H1 (cell line): ENCODE measurements at regions not wholly inside any gene's neighbourhood (a gene's known extent, or its start where the extent isn't known, plus 50 kb on each side); places are given as distances from the start of the nearest gene placed in this dataset.
A peak's percentile ranks its signal among the peaks of the same experiment; 100 is the strongest.

ENCODE experiments used
- CTCF ChIA-PET: fragments of 300-600 bp; sonication (Branson Sonifier 250); formaldehyde crosslinking; loops from one replicate; lab custom pipeline; 2021; ENCODE audit not compliant: partially characterized antibody; lab: Charles Lee
- POLR2A ChIA-PET: fragments of 300-600 bp; sonication (Branson Sonifier 250); formaldehyde crosslinking; loops from one replicate; lab custom pipeline; 2021; ENCODE audit warnings: inconsistent platforms; ENCODE audit not compliant: partially characterized antibody; lab: Charles Lee
- DNase-seq, 2 experiments: peaks; one replicate each; pipeline versions ENCODE4 v3.0.0 to v3.0.0-alpha.2; 2010 to 2022; ENCODE audit warnings: low spot score in 2 of 2, low read depth in 1 of 2, mixed read lengths in 1 of 2
- FAIRE-seq: peaks from 2 replicates; lab custom pipeline; 2011; peaks lifted over from hg19 to GRCh38; lab: Jason Lieb, UNC
- H2AFZ ChIP-seq: 2 replicates; pipeline ENCODE4 v1.8.1; 2012; ENCODE audit warnings: low read length, inconsistent platforms
- H2AK5ac ChIP-seq: 2 replicates; pipeline ENCODE4 v1.6.1; 2013; ENCODE audit warnings: low read depth, low read length
- H2BK120ac ChIP-seq: replicated peaks from 2 replicates; pipeline ENCODE3; 2013; ENCODE audit warnings: low read depth, low read length, inconsistent platforms
- H2BK12ac ChIP-seq: 2 replicates; pipeline ENCODE4 v1.6.1; 2013; ENCODE audit warnings: low read depth, low read length
- H2BK15ac ChIP-seq: 2 replicates; pipeline ENCODE4 v1.6.1; 2013; ENCODE audit warnings: low read length
- H2BK20ac ChIP-seq: 2 replicates; pipeline ENCODE4 v1.6.1; 2013; ENCODE audit warnings: low read length
- H2BK5ac ChIP-seq: 2 replicates; pipeline ENCODE4 v1.6.1; 2013; ENCODE audit warnings: low read depth, low read length
- H3K14ac ChIP-seq: 2 replicates; pipeline ENCODE4 v1.6.1; 2013; ENCODE audit warnings: inconsistent platforms; ENCODE audit not compliant: insufficient read length
- H3K18ac ChIP-seq: 2 replicates; pipeline ENCODE4 v1.6.1; 2013; ENCODE audit warnings: low read length; ENCODE audit errors: extremely low read depth
- H3K23ac ChIP-seq: 2 replicates; pipeline ENCODE4 v1.6.1; 2013; ENCODE audit warnings: inconsistent platforms; ENCODE audit not compliant: insufficient read length
- H3K23me2 ChIP-seq: 2 replicates; pipeline ENCODE4 v1.6.1; 2013; ENCODE audit warnings: low read depth, low read length
- H3K27ac ChIP-seq: 2 replicates; pipeline ENCODE4 v1.6.1; 2011; ENCODE audit warnings: low read depth, low read length, inconsistent platforms
- H3K27me3 ChIP-seq, 4 experiments: replicated peaks in 1 of 4; 1 replicate in 1 of 4; 2 replicates in 3 of 4; pipeline versions ENCODE4 v1.6.1 to v1.8.1; 2011 to 2013; ENCODE audit warnings: low read length in 3 of 4, mild to moderate bottlenecking in 3 of 4, inconsistent platforms in 2 of 4, mixed read lengths in 2 of 4, moderate library complexity in 1 of 4; ENCODE audit not compliant: control insufficient read depth in 3 of 4, insufficient read depth in 3 of 4; ENCODE audit errors: extremely low read depth in 1 of 4
- H3K36me3 ChIP-seq, 4 experiments: 2 replicates each; pipeline versions ENCODE4 v1.6.1 to v1.8.1; 2011 to 2013; ENCODE audit warnings: mild to moderate bottlenecking in 4 of 4, low read length in 3 of 4, moderate library complexity in 2 of 4, control low read depth in 1 of 4, inconsistent platforms in 1 of 4; ENCODE audit not compliant: insufficient read depth in 4 of 4, control insufficient read depth in 2 of 4
- H3K4ac ChIP-seq: replicated peaks from 2 replicates; pipeline ENCODE3; 2013; ENCODE audit warnings: low read length, low read depth, mixed read lengths, inconsistent platforms; ENCODE audit not compliant: insufficient read length
- H3K4me1 ChIP-seq, 4 experiments: replicated peaks in 1 of 4; 1 replicate in 1 of 4; 2 replicates in 3 of 4; pipeline versions ENCODE4 v1.6.1 to v1.8.1; 2011 to 2013; ENCODE audit warnings: low read length in 3 of 4, inconsistent platforms in 2 of 4, mixed read lengths in 1 of 4; ENCODE audit not compliant: insufficient read depth in 4 of 4, control insufficient read depth in 3 of 4
- H3K4me2 ChIP-seq, 2 experiments: 2 replicates each; pipeline versions ENCODE4 v1.6.1 to v1.8.1; 2011 to 2013; ENCODE audit warnings: low read depth in 2 of 2, low read length in 2 of 2, control low read depth in 1 of 2, inconsistent platforms in 1 of 2, mild to moderate bottlenecking in 1 of 2; ENCODE audit not compliant: insufficient read depth in 1 of 2
- H3K4me3 ChIP-seq, 4 experiments: fragments of 200-600, 300-600 bp in 1 of 4; sonication (generic), shearing (Covaris generic), sonication (Bioruptor Twin) in 1 of 4; 2 replicates each; pipeline versions ENCODE4 v1.5.1 to v1.8.1; 2011 to 2016; ENCODE audit warnings: low read length in 4 of 4, low read depth in 3 of 4, control low read depth in 2 of 4, inconsistent platforms in 2 of 4, mild to moderate bottlenecking in 2 of 4, mixed read lengths in 1 of 4, moderate library complexity in 1 of 4; ENCODE audit not compliant: insufficient read depth in 2 of 4; ENCODE audit errors: extremely low read depth in 1 of 4
- H3K56ac ChIP-seq: replicated peaks from 2 replicates; pipeline ENCODE3; 2013; ENCODE audit warnings: low read depth, mild to moderate bottlenecking, mixed read lengths, low read length, inconsistent platforms; ENCODE audit not compliant: insufficient read length
- H3K79me1 ChIP-seq: 2 replicates; pipeline ENCODE4 v1.6.1; 2013; ENCODE audit warnings: low read depth, low read length, control low read depth
- H3K79me2 ChIP-seq, 2 experiments: 2 replicates each; pipeline versions ENCODE4 v1.6.1 to v1.8.1; 2012 to 2013; ENCODE audit warnings: low read length in 2 of 2, mild to moderate bottlenecking in 2 of 2, inconsistent platforms in 1 of 2; ENCODE audit not compliant: insufficient read depth in 2 of 2, control insufficient read depth in 1 of 2
- H3K9ac ChIP-seq, 4 experiments: replicated peaks in 1 of 4; 1 replicate in 1 of 4; 2 replicates in 3 of 4; pipeline versions ENCODE4 v1.6.1 to v1.8.1; 2011 to 2013; ENCODE audit warnings: low read depth in 3 of 4, low read length in 3 of 4, control low read depth in 2 of 4, mild to moderate bottlenecking in 2 of 4, moderate library complexity in 2 of 4, inconsistent platforms in 1 of 4; ENCODE audit errors: extremely low read depth in 1 of 4
- H3K9me3 ChIP-seq, 2 experiments: 2 replicates each; pipeline versions ENCODE4 v1.6.1 to v1.8.1; 2012 to 2013; ENCODE audit warnings: mild to moderate bottlenecking in 2 of 2, moderate library complexity in 2 of 2, control low read depth in 1 of 2, inconsistent platforms in 1 of 2, low read depth in 1 of 2, low read length in 1 of 2, mixed read lengths in 1 of 2; ENCODE audit not compliant: insufficient read depth in 2 of 2
- H4K20me1 ChIP-seq, 2 experiments: replicated peaks in 1 of 2; 2 replicates each; pipeline versions ENCODE3 to v1.8.1; 2011 to 2013; ENCODE audit warnings: inconsistent platforms in 2 of 2, low read length in 2 of 2, mild to moderate bottlenecking in 1 of 2; ENCODE audit not compliant: insufficient read depth in 2 of 2, control insufficient read depth in 1 of 2
- H4K5ac ChIP-seq: 2 replicates; pipeline ENCODE4 v1.6.1; 2013; ENCODE audit warnings: low read length, low read depth, mixed read lengths, inconsistent platforms; ENCODE audit not compliant: insufficient read length
- H4K8ac ChIP-seq: 2 replicates; pipeline ENCODE4 v1.8.0; 2013; ENCODE audit warnings: mild to moderate bottlenecking, moderate library complexity, low read length, inconsistent platforms; ENCODE audit not compliant: insufficient read depth; ENCODE audit errors: extremely low read depth
- H4K91ac ChIP-seq: replicated peaks from 2 replicates; pipeline ENCODE3; 2013; ENCODE audit warnings: low read length, mixed read lengths, inconsistent platforms; ENCODE audit not compliant: insufficient read length
- KDM1A ChIP-seq: fragments of 200-600, 300-600 bp; sonication (generic); IDR thresholded peaks from 2 replicates; pipeline ENCODE4 v1.7.1; 2016; ENCODE audit warnings: mild to moderate bottlenecking, low read length, borderline replicate concordance
- POLR2A ChIP-seq, 2 experiments: IDR thresholded peaks; 1 replicate in 1 of 2; 2 replicates in 1 of 2; pipeline ENCODE4 v1.6.1; 2011; ENCODE audit warnings: low read depth in 2 of 2, low read length in 2 of 2, mild to moderate bottlenecking in 2 of 2; ENCODE audit errors: control extremely low read depth in 1 of 2
- WGBS, 2 experiments: shearing (Covaris generic) in 1 of 2; methylation state at CpG; one replicate each; pipeline versions ENCODE4 v1.1.6 to v1.1.7; 2013 to 2015; ENCODE audit warnings: low lambda C conversion rate in 2 of 2, mixed read lengths in 2 of 2, inconsistent platforms in 1 of 2, low coverage in 1 of 2, missing lambda C conversion rate in 1 of 2; ENCODE audit not compliant: insufficient replicate concordance in 2 of 2, insufficient coverage in 1 of 2, insufficient read length in 1 of 2; ENCODE audit errors: extremely low coverage in 1 of 2, missing lambda C conversion rate in 1 of 2; 5-methylcytosine and 5-hydroxymethylcytosine counted together

- DNase-seq = peak in 1 of 2 experiments; percentile 2
Measured at GRCh38 chr4:188232428-188232827, 93.2 kb downstream of the TRIML1 start.

More at GRCh38 chr4:188232428-188232827, 93.2 kb downstream of the TRIML1 start:
- no peak overlapping the region for H4K91ac ChIP-seq
- no peak overlapping the region for H4K5ac ChIP-seq
- H3K4me1 ChIP-seq = no peaks in the 10 kb centered on the region
- H3K27ac ChIP-seq = no peak overlapping the region
- no peak overlapping the region for H3K4ac ChIP-seq
- ChIA-PET POLR2A (no interaction called here), CTCF (interaction anchor here (0.7 to 0.9 kb wide), 2 partner anchors 23 to 944 kb away, joined by 3 read pairs; no protein-coding TSS in a partner anchor)
- no peak overlapping the region for H3K9ac ChIP-seq
- H3K14ac ChIP-seq = no peak overlapping the region
- H2AK5ac ChIP-seq = no peak overlapping the region
- no peak overlapping the region for H2AFZ ChIP-seq
- H3K79me2 ChIP-seq = no peaks in the 10 kb centered on the region
- H2BK12ac ChIP-seq = no peak overlapping the region
- H3K27me3 ChIP-seq = no peaks in the 10 kb centered on the region
- H3K36me3 ChIP-seq = no peaks in the 10 kb centered on the region
- H3K79me1 ChIP-seq = no peaks in the 10 kb centered on the region
- H2BK120ac ChIP-seq = no peak overlapping the region
- TF ChIP-seq KDM1A = no peak
- TF ChIP-seq POLR2A (IDR thresholded peaks at IDR 0.05; ENCODE audit: control extremely low read depth in 1 of 2, low read depth in 2 of 2, low read length in 2 of 2) = no peak
- no peak overlapping the region for H3K23ac ChIP-seq
- WGBS, 2 experiments = 88% methylated on average over 6 of the region's 6 CpGs; no CpG with 5 or more reads in 1 of the 2 experiments
- H3K4me2 ChIP-seq = no peak overlapping the region
- H4K20me1 ChIP-seq = peaks cover 0 to 4% of the 10 kb centered on the region in 2 experiments
- H3K23me2 ChIP-seq = peaks cover 5% of the 10 kb centered on the region; the same call in 1 of the 2 replicates
- no peak overlapping the region for H2BK15ac ChIP-seq
- no peak overlapping the region for H4K8ac ChIP-seq
- H2BK20ac ChIP-seq = no peak overlapping the region
- no peak overlapping the region for H3K56ac ChIP-seq
- H2BK5ac ChIP-seq = no peak overlapping the region
- FAIRE-seq = no peak
- no peaks in the 10 kb centered on the region for H3K9me3 ChIP-seq
- no peak overlapping the region for H3K4me3 ChIP-seq
- no peak overlapping the region for H3K18ac ChIP-seq
